ENCODE measurements at regions not wholly inside any gene's neighbourhood (a gene's known extent, or its start where the extent isn't known, plus 50 kb on each side); places are given as distances from the start of the nearest gene placed in this dataset.

GRCh38 chr10:10020945-10021344, 996.7 kb upstream of the CELF2 start:
- intact Hi-C loops (cut with DNase I), result no loop called here
- H3K27ac ChIP-seq, result no peak overlapping the region
- DNase-seq (no peak), ATAC-seq (no peak)
- H3K9me3 ChIP-seq, result no peaks in the 10 kb centered on the region
- H3K36me3 ChIP-seq, result no peaks in the 10 kb centered on the region
- H3K4me1 ChIP-seq, result no peaks in the 10 kb centered on the region
- no peak overlapping the region for H3K4me3 ChIP-seq
- TF ChIP-seq CTCF (IDR thresholded peaks at IDR 0.05), result no peak
- no peaks in the 10 kb centered on the region for H3K27me3 ChIP-seq (ENCODE audit: low read depth)

- DNase-seq (no peak), ATAC-seq (no peak)
- H3K36me3 ChIP-seq, result no peaks in the 10 kb centered on the region
- H3K27ac ChIP-seq, result no peak overlapping the region
- no peaks in the 10 kb centered on the region for H3K27me3 ChIP-seq (ENCODE audit: low read depth)
- intact Hi-C loops (cut with DNase I), result no loop called here
- TF ChIP-seq CTCF (IDR thresholded peaks at IDR 0.05), result no peak
- no peaks in the 10 kb centered on the region for H3K9me3 ChIP-seq
- no peak overlapping the region for H3K4me3 ChIP-seq
- H3K4me1 ChIP-seq, result no peaks in the 10 kb centered on the region
Observed at GRCh38 chr10:10032991-10033390, 984.7 kb upstream of the CELF2 start.

GRCh38 chr10:10038348-10038747, 979.3 kb upstream of the CELF2 start:
- no peak for ATAC-seq
- no peaks in the 10 kb centered on the region for H3K4me1 ChIP-seq
- H3K27me3 ChIP-seq (ENCODE audit: low read depth), result no peaks in the 10 kb centered on the region
- no peaks in the 10 kb centered on the region for H3K36me3 ChIP-seq
- intact Hi-C loops (cut with DNase I), result no loop called here
- no peak for TF ChIP-seq CTCF (IDR thresholded peaks at IDR 0.05)
- DNase-seq, result no peak
- no peaks in the 10 kb centered on the region for H3K9me3 ChIP-seq
- no peak overlapping the region for H3K27ac ChIP-seq
- H3K4me3 ChIP-seq, result no peak overlapping the region

GRCh38 chr10:10039595-10039994, 978.1 kb upstream of the CELF2 start:
- H3K4me3 ChIP-seq, result no peak overlapping the region
- DNase-seq (no peak), ATAC-seq (no peak)
- H3K27ac ChIP-seq, result no peak overlapping the region
- no peaks in the 10 kb centered on the region for H3K9me3 ChIP-seq
- intact Hi-C loops (cut with DNase I), result no loop called here
- H3K4me1 ChIP-seq, result no peaks in the 10 kb centered on the region
- no peak for TF ChIP-seq CTCF (IDR thresholded peaks at IDR 0.05)
- no peaks in the 10 kb centered on the region for H3K36me3 ChIP-seq
- no peaks in the 10 kb centered on the region for H3K27me3 ChIP-seq (ENCODE audit: low read depth)

GRCh38 chr10:10043083-10043482, 974.6 kb upstream of the CELF2 start:
- intact Hi-C loops (cut with DNase I), result no loop called here
- Histone ChIP-seq H3K36me3 (no peaks in the 10 kb centered on the region), H3K9me3 (no peaks in the 10 kb centered on the region), H3K4me3 (no peak overlapping the region), H3K4me1 (no peaks in the 10 kb centered on the region), H3K27ac (no peak overlapping the region), H3K27me3 (ENCODE audit: low read depth) (no peaks in the 10 kb centered on the region)
- no peak for ATAC-seq
- no peak for TF ChIP-seq CTCF (IDR thresholded peaks at IDR 0.05)
- DNase-seq, result no peak
